ENCODE measurements at regions not wholly inside any gene's neighbourhood (a gene's known extent, or its start where the extent isn't known, plus 50 kb on each side); places are given as distances from the start of the nearest gene placed in this dataset.

GRCh38 chr3:194995334-194995733, 275.6 kb downstream of the XXYLT1 start:
- intact Hi-C loops (cut with micrococcal nuclease; ENCODE audit: unreplicated experiment): no loop called here
- in situ Hi-C loops (cut with HindIII; ENCODE audit: low pct_unique_long_range_greater_than_20kb, low sequenced_read_pairs): no loop called here
- TF ChIP-seq SIN3A (IDR thresholded peaks at IDR 0.05; ENCODE audit: borderline replicate concordance, insufficient read depth, low read depth, low read length) (no peak), TCF7L2 (IDR thresholded peaks at IDR 0.05; ENCODE audit: low read depth, low read length) (no peak), POLR2AphosphoS5 (IDR thresholded peaks at IDR 0.05; ENCODE audit: low read depth, low read length) (no peak)
- TF ChIP-seq, protein P1, sequence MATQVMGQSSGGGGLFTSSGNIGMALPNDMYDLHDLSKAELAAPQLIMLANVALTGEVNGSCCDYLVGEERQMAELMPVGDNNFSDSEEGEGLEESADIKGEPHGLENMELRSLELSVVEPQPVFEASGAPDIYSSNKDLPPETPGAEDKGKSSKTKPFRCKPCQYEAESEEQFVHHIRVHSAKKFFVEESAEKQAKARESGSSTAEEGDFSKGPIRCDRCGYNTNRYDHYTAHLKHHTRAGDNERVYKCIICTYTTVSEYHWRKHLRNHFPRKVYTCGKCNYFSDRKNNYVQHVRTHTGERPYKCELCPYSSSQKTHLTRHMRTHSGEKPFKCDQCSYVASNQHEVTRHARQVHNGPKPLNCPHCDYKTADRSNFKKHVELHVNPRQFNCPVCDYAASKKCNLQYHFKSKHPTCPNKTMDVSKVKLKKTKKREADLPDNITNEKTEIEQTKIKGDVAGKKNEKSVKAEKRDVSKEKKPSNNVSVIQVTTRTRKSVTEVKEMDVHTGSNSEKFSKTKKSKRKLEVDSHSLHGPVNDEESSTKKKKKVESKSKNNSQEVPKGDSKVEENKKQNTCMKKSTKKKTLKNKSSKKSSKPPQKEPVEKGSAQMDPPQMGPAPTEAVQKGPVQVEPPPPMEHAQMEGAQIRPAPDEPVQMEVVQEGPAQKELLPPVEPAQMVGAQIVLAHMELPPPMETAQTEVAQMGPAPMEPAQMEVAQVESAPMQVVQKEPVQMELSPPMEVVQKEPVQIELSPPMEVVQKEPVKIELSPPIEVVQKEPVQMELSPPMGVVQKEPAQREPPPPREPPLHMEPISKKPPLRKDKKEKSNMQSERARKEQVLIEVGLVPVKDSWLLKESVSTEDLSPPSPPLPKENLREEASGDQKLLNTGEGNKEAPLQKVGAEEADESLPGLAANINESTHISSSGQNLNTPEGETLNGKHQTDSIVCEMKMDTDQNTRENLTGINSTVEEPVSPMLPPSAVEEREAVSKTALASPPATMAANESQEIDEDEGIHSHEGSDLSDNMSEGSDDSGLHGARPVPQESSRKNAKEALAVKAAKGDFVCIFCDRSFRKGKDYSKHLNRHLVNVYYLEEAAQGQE (IDR thresholded peaks at IDR 0.05; ENCODE audit: insufficient read depth in 1 of 2, low read depth in 2 of 2, low read length in 1 of 2): no peak
- TF ChIP-seq, protein P2, sequence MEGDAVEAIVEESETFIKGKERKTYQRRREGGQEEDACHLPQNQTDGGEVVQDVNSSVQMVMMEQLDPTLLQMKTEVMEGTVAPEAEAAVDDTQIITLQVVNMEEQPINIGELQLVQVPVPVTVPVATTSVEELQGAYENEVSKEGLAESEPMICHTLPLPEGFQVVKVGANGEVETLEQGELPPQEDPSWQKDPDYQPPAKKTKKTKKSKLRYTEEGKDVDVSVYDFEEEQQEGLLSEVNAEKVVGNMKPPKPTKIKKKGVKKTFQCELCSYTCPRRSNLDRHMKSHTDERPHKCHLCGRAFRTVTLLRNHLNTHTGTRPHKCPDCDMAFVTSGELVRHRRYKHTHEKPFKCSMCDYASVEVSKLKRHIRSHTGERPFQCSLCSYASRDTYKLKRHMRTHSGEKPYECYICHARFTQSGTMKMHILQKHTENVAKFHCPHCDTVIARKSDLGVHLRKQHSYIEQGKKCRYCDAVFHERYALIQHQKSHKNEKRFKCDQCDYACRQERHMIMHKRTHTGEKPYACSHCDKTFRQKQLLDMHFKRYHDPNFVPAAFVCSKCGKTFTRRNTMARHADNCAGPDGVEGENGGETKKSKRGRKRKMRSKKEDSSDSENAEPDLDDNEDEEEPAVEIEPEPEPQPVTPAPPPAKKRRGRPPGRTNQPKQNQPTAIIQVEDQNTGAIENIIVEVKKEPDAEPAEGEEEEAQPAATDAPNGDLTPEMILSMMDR (IDR thresholded peaks at IDR 0.05): no peak
- Histone ChIP-seq H3K27ac (ENCODE audit: low read length) (no peak overlapping the region), H3K36me3 (ENCODE audit: control insufficient read depth, insufficient read depth, low read length) (no peaks in the 10 kb centered on the region), H3K9me3 (ENCODE audit: control insufficient read depth, insufficient read depth, low read depth, low read length) (no peaks in the 10 kb centered on the region), H3K27me3 (ENCODE audit: control insufficient read depth, insufficient read depth, low read length) (no peaks in the 10 kb centered on the region), H3K4me3 (ENCODE audit: low read depth in 2 of 2, low read length in 2 of 2) (no peak overlapping the region), H3K4me1 (ENCODE audit: control insufficient read depth, insufficient read depth, low read length) (no peaks in the 10 kb centered on the region)
- BruUV-seq (replicated peaks): no TSS peak
- ATAC-seq (no peak), DNase-seq (ENCODE audit: low read depth, low spot score) (no peak)
- ChIA-PET CTCF (no interaction called here), POLR2A (interaction anchor here (0.5 kb wide), 1 partner anchor 19 kb away, joined by 3 read pairs; no protein-coding TSS in a partner anchor)

DNA sequence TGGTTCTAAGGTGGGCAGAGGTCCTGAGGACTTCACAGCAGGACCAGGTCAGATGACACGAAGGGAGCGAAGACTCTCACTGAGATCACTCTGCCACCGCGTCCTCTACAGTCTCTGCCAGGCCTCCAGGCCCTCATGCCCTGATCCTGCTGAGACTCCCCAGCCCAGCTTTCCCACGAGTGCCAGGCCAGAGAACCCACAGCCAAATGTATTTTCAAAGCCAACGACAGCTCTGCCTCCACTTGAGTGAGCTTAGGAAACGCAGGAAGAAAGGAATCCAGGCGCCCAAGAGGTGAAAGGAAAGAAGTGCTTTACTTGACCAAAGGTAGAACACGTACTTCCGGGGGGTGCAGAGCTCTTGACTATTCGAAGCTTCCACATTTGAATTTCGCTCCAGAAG, 275.0 kb downstream of the XXYLT1 start:
- no peak for ATAC-seq
- no TSS peak for BruUV-seq (replicated peaks)
- POLR2A ChIA-PET: no interaction called here

More for the DNA sequence above, 275.0 kb downstream of the XXYLT1 start:
- CTCF ChIA-PET: no interaction called here
- Histone ChIP-seq H3K27ac (ENCODE audit: low read length) (no peak overlapping the region), H3K36me3 (ENCODE audit: control insufficient read depth, insufficient read depth, low read length) (no peaks in the 10 kb centered on the region), H3K27me3 (ENCODE audit: control insufficient read depth, insufficient read depth, low read length) (no peaks in the 10 kb centered on the region), H3K9me3 (ENCODE audit: control insufficient read depth, insufficient read depth, low read depth, low read length) (no peaks in the 10 kb centered on the region), H3K4me3 (ENCODE audit: low read depth in 2 of 2, low read length in 2 of 2) (no peak overlapping the region), H3K4me1 (ENCODE audit: control insufficient read depth, insufficient read depth, low read length) (no peaks in the 10 kb centered on the region)
- in situ Hi-C loops (cut with HindIII; ENCODE audit: low pct_unique_long_range_greater_than_20kb, low sequenced_read_pairs): no loop called here
- intact Hi-C loops (cut with micrococcal nuclease; ENCODE audit: unreplicated experiment): no loop called here
- TF ChIP-seq SIN3A (IDR thresholded peaks at IDR 0.05; ENCODE audit: borderline replicate concordance, insufficient read depth, low read depth, low read length) (no peak), TCF7L2 (IDR thresholded peaks at IDR 0.05; ENCODE audit: low read depth, low read length) (no peak), POLR2AphosphoS5 (IDR thresholded peaks at IDR 0.05; ENCODE audit: low read depth, low read length) (no peak)
- TF ChIP-seq, protein P2 (IDR thresholded peaks at IDR 0.05): no peak
- DNase-seq (ENCODE audit: low read depth, low spot score): no peak

Measured in Panc1 (cell line).